HG03342 (cell line): ENCODE measurements at regions not wholly inside any gene's neighbourhood (a gene's known extent, or its start where the extent isn't known, plus 50 kb on each side); places are given as distances from the start of the nearest gene placed in this dataset.

Source experiments
- ATAC-seq: cut with Tn5 transposase; IDR thresholded peaks from one replicate; pipeline ENCODE4 v1.9.1; 2021; ENCODE audit warnings: mild to moderate bottlenecking, moderate library complexity; ENCODE audit not compliant: unreplicated experiment

GRCh38 chr13:46947425-46948191, 50.8 kb upstream of the HTR2A start:
- ATAC-seq = no peak
